ENCODE measurements at regions not wholly inside any gene's neighbourhood (a gene's known extent, or its start where the extent isn't known, plus 50 kb on each side); places are given as distances from the start of the nearest gene placed in this dataset.

DNA sequence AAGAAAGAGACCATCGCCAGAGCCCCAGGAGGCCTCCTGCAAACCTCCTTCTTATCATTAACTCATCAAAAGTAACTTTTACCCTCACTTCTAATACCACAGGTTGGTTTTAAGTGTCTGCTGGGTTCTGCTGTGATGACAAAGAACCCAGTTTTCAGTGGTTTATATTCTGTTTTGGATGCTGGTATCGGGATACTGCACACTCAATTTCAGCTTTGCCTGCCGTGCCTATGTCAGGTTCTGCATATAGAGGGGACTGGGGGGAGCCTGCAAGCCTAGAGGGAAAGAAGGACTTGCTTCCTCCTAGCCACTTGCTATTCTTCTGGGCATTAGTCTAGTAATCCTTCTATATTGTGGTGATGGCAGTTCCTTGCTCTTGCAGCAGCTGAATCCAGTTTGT, 242.4 kb downstream of the KCNRG start:
- Histone ChIP-seq H3K27ac (ENCODE audit: low read depth, low read length, poor library complexity, severe bottlenecking) (no peak overlapping the region), H3K36me3 (ENCODE audit: insufficient read depth, low read length) (no peaks in the 10 kb centered on the region), H3K9ac (ENCODE audit: low read length) (no peak overlapping the region), H3K9me3 (ENCODE audit: low read length) (no peaks in the 10 kb centered on the region), H3K9me2 (ENCODE audit: low read depth, low read length) (no peaks in the 10 kb centered on the region), H3K4me3 (ENCODE audit: low read depth, low read length, poor library complexity, severe bottlenecking) (no peak overlapping the region), H4K20me1 (ENCODE audit: insufficient read depth, low read length) (no peaks in the 10 kb centered on the region), H3K4me1 (ENCODE audit: insufficient read depth, low read length, severe bottlenecking) (no peaks in the 10 kb centered on the region), H3K27me3 (ENCODE audit: insufficient read depth, low read length) (no peaks in the 10 kb centered on the region), H3F3A (ENCODE audit: insufficient read depth, low read length) (no peaks in the 10 kb centered on the region), H3K4me2 (ENCODE audit: low read length) (no peak overlapping the region), H2AFZ (ENCODE audit: low read length) (peak overlapping the region; percentile 1; the same call in 1 of the 2 replicates), H3K79me2 (ENCODE audit: insufficient read depth, low read length) (no peaks in the 10 kb centered on the region)
- no peak for TF ChIP-seq EZH2 (IDR thresholded peaks at IDR 0.05; ENCODE audit: borderline replicate concordance, low read length)
- no peak for TF ChIP-seq CTCF (IDR thresholded peaks at IDR 0.05; ENCODE audit: low read length)

DNA sequence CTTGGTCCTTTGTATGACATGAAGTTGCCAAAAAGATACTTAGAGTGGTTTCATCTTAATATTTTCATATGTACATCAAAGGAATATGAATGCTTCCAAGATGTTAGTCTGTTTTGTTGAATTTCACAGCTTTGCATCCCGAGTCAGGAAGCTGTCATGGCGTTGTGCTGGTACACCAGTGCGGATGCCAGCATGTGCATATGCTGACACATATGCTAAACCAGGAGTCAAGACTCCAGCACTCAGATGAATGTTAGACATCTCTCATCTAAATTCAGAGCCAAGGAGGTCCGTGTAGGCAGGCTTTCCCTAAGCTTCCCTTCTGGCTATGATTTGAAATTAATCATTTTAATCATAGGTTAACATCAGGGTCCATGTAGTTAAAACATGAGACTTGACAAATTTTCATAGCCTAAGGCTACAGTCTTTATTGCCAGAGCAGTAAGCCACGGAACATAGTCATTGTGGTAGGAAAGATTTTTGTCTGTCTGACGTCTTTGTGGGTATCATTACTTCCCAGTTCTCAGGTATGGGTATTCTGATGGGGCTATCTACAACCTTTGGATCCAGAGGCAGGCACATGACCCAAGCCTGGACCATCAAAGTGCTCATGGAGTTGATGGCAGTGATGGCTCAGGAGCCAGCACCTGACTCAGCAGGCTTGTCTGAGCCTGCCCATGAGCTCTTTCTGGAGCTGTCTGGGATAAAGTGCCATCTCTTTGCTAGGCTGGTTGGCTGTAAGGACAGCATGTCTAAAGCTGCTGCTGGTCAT, 246.1 kb downstream of the KCNRG start:
- Histone ChIP-seq H2AFZ (ENCODE audit: low read length) (no peak overlapping the region), H3K79me2 (ENCODE audit: insufficient read depth, low read length) (no peaks in the 10 kb centered on the region), H3K27me3 (ENCODE audit: insufficient read depth, low read length) (no peaks in the 10 kb centered on the region), H3K4me2 (ENCODE audit: low read length) (no peak overlapping the region), H3K36me3 (ENCODE audit: insufficient read depth, low read length) (no peaks in the 10 kb centered on the region), H3K9ac (ENCODE audit: low read length) (no peak overlapping the region), H3F3A (ENCODE audit: insufficient read depth, low read length) (no peaks in the 10 kb centered on the region), H3K9me2 (ENCODE audit: low read depth, low read length) (no peaks in the 10 kb centered on the region), H3K4me3 (ENCODE audit: low read depth, low read length, poor library complexity, severe bottlenecking) (no peak overlapping the region), H3K27ac (ENCODE audit: low read depth, low read length, poor library complexity, severe bottlenecking) (no peak overlapping the region), H4K20me1 (ENCODE audit: insufficient read depth, low read length) (no peaks in the 10 kb centered on the region), H3K9me3 (ENCODE audit: low read length) (no peaks in the 10 kb centered on the region), H3K4me1 (ENCODE audit: insufficient read depth, low read length, severe bottlenecking) (no peaks in the 10 kb centered on the region)
- no peak for TF ChIP-seq CTCF (IDR thresholded peaks at IDR 0.05; ENCODE audit: low read length)
- TF ChIP-seq EZH2 (IDR thresholded peaks at IDR 0.05; ENCODE audit: borderline replicate concordance, low read length), result no peak

DNA sequence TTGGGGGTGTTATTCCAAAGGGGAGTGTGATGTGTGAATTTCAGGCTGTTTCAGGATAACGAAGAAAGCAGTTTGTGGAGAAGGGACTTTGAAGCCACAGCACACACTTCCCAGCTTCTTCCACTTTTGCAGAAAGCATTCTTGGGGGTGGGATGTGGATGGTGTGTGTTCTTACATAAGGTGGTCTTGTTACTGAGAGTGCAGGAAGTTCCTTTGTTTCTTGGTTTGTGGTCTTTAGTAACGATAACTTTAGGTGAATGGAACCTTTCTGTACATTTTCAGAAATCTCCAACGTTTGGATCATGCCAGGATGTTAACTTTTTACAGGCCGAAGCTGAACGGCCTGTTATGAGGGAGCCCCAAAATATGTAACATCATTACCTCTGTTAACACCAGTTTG, 251.8 kb downstream of the KCNRG start:
- H2AFZ ChIP-seq (ENCODE audit: low read length), result no peak overlapping the region
- TF ChIP-seq CTCF (IDR thresholded peaks at IDR 0.05; ENCODE audit: low read length) (no peak), EZH2 (IDR thresholded peaks at IDR 0.05; ENCODE audit: borderline replicate concordance, low read length) (no peak)
- no peak overlapping the region for H3K4me2 ChIP-seq (ENCODE audit: low read length)
- H3F3A ChIP-seq (ENCODE audit: insufficient read depth, low read length), result no peaks in the 10 kb centered on the region
- no peaks in the 10 kb centered on the region for H4K20me1 ChIP-seq (ENCODE audit: insufficient read depth, low read length)
- no peaks in the 10 kb centered on the region for H3K79me2 ChIP-seq (ENCODE audit: insufficient read depth, low read length)
- no peaks in the 10 kb centered on the region for H3K9me2 ChIP-seq (ENCODE audit: low read depth, low read length)
- no peaks in the 10 kb centered on the region for H3K27me3 ChIP-seq (ENCODE audit: insufficient read depth, low read length)
- peaks cover 6% of the 10 kb centered on the region for H3K4me1 ChIP-seq (ENCODE audit: insufficient read depth, low read length, severe bottlenecking)
- no peaks in the 10 kb centered on the region for H3K36me3 ChIP-seq (ENCODE audit: insufficient read depth, low read length)
- H3K4me3 ChIP-seq (ENCODE audit: low read depth, low read length, poor library complexity, severe bottlenecking), result no peak overlapping the region
- no peak overlapping the region for H3K27ac ChIP-seq (ENCODE audit: low read depth, low read length, poor library complexity, severe bottlenecking)
- H3K9me3 ChIP-seq (ENCODE audit: low read length), result no peaks in the 10 kb centered on the region
- no peak overlapping the region for H3K9ac ChIP-seq (ENCODE audit: low read length)

Measured in OCI-LY1 (cell line).